GM18508 (cell line): ENCODE measurements at regions not wholly inside any gene's neighbourhood (a gene's known extent, or its start where the extent isn't known, plus 50 kb on each side); places are given as distances from the start of the nearest gene placed in this dataset.

ENCODE experiments used
- ATAC-seq: cut with Tn5 transposase; IDR thresholded peaks from one replicate; pipeline ENCODE4 v1.9.1; 2021; ENCODE audit warnings: moderate number of reproducible peaks; ENCODE audit not compliant: insufficient read depth, unreplicated experiment

DNA sequence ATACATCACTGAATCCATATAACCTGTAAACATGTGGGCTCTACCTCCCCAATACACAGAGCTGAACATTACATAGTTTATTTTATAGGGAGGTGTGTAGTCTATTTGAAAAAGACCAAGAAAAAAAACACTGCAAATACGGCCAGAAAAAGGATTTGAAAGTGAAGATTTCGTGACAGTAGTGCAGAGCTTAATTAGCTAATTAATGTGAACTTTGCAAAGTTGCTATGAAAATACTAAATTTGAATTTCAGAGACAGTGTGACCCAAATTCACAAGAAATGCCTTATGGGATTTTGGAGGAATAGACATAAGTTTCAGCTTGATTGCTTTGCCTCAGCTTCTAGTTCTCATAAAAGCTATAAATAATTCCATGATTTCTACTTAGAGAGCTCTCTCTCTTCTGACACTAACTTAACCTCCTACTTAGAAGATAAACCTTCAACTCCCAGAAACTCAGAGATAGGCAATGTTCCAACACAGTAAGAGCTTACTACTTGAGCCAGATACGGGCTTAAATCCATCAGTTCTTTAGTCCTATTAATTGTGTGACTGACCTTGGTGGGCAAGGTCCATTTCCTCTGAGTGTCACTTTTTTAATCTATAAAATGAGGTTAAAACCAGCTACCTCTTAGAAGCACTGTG, 87.3 kb upstream of the THBS1 start:
- ATAC-seq: no peak

DNA sequence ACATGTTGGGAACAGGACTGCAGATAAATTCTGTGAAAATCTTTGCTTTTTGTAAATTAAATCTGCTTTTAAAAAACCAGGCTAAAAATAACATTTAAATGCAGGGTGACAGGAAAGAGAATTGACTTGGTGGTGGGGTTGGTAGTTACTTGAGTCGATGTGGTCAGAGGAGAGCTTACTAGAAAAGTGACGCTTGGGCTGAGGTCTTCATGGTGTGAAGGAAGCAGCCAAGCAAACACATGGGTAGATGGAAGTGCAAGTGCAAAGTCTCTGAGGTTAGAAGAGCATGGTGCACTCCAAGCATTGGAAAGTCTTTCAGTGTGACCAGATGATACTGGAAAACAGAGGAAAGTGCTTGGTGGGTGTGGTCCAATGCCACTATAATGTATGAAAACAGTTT, 86.4 kb upstream of the THBS1 start:
- ATAC-seq: no peak

DNA sequence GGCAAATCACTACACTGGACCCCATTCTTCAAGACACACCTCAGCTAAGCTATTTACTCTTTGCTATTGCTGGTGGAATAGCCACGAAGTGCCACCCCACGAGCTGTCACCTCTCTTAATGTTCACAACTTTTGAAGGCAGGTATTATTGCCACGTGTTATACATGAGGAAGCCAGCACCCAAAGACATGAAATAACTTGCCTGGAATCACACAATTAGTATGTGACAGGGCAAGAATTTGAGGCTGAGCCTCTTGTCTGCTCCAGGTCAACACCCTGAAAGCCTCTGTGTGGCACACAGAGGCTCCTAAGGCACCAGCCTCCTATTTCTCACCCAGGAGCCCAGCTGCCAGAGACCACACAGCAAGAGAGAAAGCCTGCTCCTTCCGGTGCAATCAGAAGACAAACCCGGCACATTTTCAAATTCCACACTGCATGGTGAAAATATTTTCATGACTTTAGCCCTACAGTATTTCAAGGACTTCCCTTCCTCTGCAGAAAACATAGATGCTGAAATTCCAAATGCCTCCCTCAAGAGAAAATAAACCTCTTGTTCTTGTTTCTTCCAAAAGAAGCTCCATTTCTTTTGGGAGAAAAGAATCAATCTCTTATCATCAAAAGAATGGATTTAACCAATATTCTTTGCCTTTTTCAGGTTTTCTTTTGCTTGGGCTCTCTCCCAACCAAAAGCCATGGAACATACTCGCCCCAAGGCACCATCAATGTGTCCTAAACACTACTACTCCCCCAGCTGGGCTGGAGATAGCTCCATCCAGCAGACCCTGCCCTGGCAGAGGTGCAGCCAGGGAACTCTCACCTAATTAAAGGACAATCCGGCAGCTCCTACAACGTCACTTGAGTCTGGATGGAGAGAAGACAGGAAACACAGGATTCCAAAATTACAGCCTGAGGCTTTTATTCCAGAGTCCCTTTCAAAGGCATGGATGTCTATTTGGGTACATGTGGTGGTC, 84.7 kb upstream of the THBS1 start:
- no peak for ATAC-seq

DNA sequence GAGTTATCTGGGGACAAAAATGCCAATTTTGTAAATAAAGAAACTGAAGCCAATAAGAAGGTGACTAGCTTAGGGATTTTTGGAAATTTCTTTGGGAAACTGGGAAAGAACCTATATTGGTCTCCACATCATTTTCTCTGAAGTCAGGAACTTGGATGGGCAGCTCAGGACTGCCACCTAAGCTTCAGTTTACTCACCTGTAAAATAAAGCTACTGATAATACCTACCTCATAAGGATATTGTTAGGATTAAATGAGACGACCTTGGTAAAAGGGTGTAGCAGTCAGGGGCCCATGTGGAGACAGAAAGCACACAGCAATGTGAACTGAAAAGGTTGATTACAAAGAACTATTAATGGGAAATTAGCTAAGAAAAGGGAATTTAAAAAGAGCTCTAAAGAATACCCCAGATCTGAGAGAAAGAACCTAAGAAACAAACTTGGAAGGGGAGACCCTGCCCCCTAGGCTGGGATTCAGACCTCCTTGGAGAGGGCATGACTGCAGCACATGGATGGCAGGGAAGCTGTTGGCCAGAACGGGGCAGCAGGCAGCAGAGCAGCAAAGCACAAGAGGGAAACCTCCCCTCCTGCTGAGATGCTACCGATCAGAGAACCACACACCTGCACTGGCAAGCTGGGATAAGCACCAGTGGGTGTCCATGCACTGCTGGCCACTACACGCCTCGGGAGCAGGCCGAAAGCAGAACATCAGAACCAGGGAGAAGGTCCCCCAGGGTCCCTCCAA, 83.7 kb upstream of the THBS1 start:
- ATAC-seq: no peak

DNA sequence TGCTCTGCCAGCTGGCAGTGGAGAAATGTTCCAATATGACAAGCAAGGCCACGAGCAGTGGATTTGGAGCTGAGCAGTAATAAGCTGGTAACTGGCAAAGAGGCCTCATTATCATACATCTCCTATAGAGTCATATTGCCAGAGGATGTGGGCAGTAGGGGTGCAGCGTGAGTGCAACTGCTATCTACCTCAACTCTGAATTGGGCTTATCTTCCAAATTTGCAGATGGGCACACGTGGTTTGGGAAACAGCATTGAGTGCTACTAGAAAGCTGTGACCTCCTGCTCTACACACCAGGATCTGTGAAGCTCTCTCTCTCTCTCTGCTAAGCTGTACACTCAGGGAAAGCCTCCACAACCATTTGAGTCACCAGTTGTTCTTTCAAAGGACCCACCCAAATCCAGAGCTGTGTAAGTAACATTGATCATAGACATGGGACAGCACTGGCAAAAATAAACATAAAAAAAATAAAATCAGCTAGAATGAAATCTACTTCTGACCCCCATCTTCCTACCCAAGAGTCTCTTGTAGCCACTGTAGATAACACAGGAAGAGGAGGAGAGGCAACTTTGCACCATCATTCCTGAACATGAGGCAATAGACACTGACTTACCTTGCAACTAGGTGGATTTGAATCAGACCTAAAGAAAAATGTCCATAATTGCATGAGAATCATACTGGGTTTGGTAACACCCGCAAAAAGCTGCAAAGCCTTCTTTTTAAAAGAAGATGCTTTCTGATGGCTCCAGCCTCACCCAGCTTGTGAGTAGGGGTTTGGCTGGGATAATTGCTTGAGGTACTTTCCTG, 82.9 kb upstream of the THBS1 start:
- ATAC-seq: no peak

DNA sequence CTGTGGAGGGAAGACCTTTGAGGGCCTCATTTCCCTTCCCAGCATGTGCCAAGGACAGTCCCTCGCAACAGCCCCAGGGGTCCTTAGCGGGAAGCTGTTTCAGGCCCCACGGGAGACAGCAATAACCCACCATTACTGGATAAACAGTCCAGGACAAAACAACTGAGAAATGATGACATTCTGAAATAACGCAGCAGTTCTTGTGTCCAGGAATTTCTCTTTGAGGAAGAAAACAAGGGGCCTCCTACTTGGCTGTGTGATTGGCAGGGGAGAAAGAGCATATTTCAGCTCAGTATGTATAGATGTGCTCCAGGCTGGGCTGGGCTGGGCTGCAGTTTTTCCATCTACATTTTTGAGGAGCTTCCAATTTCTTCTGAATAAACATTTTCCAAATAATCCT, 82.2 kb upstream of the THBS1 start:
- ATAC-seq: no peak

DNA sequence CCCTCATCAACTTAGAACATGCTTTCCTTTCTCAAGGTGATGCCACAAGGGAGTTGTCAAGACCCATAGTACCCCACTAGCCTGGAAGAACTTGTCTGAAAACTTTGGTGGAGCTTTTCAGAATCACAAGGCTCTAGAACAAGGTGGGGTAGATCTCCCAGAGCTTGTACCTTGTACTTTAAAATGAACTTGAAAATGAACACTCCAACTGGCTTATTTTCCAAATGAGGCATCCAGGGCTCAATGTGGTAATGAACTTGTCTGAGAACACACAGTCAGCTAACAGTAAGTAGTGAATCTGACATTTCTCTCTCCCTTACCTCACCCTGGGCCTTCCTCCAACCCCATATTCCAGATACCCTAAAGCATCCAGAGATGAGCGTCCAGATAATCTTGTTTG, 81.8 kb upstream of the THBS1 start:
- no peak for ATAC-seq

DNA sequence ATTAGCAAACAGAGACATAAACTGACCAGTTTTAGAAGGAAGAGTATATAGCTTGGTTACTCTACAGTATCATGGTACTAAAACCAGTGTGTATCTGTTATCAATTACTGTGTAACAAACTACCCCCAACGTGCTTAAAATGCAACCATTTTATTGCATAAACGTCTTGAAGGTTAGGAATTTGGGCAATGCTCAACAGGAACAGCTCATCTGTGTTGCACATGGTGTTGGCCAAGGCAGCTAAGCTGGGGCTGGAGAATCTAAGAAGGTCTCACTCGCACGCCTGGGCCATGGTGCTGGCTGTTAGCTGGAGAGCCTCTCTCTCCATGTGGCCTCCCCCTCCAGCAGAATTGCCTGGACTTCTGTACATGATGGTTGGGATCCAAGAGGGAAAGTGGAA, 81.2 kb upstream of the THBS1 start:
- no peak for ATAC-seq

DNA sequence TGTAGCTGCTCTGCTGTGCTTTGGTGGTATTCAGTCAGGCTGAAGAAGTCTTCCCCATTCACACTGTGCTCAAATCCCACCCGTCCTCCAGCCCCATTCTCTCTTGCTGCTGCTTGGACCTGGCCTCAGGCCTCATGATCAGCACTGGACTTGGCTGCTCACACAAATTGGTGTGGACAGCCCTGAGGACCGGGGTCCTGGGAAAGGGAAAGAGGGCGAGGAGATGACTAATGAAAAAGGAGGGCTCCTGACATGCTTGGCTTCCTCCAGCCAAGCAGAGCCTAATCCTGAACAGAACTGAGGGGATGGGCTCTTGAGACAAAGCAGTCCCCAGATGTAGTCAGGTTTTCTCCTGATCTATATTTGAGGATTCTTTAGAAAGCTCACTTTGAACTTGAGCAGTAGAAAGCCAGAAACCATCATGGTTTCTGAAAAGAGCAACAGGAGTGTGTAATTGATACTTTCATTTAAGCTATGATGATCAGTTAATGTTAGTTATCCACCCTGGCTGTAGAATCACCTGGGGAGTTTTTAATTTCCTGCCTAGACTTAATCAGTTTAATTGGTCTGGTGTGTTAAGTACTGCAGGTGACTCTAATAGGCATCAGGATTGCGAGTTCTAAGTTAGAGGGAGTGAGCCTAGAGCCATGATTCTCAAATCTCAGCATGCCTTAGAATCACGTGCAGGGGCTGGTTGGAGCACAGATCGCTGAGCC, 79.4 kb upstream of the THBS1 start:
- ATAC-seq: no peak

DNA sequence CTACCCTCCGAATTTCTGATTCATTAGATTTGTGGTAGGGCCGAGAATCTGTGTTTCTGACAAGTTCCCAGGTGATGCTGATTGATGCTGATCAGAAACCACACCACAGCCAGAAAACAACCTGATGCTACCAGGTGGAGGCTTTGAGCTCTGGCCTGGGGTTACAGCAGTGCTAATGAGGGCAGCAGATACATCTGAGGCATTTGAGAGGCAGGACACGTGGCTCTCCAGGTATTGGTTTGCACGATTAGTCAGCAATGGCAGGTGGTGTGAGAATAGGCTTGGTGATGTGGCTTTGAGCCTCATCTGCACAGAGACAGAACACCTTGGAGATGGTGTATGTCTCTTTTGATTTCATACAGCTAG, 78.8 kb upstream of the THBS1 start:
- ATAC-seq: no peak

DNA sequence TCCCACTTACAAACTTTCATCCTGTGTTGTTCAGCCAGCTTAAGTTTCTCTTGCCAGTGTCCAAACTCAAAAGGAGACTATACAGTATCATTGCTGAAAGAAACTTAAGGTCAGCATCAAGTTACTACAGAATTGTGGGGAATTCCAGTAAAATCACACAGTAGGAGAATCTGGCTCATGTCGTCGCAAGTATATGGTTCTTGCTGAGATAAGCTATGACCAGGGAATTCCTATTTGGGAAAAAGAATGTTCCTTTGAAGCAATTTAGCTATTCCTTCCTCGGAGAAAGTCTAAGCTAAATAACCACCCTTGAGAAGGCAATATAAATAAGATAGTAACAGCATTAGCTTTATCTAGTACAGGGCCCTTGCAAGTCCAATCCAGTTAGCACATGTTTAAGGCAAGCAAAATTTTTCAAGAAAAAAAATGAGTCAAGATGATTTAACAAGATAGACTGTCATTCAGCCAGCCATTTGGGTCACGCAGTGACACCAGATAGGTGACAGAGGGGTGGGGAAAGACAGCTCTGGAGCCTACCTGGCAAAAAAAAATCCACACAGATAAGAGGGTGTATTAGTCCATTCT, 78.2 kb upstream of the THBS1 start:
- ATAC-seq: no peak

DNA sequence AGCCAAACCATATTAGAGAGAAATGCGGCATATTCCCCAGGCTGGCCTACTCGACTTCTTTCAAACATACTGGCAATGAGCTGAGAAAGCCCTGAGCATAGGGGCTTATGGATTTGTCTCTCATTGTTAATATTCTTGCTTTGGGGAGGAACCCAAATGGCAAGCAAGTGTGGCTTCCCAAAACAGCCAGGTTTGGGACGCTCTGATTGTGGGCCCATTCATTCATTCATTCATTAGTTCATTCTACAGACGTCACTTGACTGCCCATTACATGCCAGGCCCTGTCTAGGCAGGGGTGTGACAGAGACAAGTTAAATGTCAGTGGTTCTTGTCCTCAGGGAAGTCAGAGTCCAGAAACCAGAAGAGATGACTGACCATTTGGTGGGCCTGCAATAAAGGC, 77.4 kb upstream of the THBS1 start:
- ATAC-seq: no peak

DNA sequence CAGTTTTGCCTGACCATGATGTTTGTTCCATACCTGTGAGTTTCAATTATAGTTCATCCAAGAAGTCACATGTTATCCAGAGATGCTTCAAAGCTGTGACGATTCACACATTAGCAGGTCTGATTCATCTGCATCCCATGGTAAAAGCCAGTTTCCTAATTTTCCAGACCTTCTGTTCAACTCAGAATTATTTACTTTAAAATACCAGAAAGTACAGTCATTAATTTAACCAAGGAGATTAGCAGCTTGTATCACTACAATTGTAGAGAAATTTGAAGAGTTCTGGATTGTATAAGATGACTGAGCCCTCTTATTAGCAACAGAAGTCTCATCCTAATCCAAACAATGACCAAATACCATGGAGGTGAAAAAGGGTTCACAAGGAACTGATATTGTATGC, 76.1 kb upstream of the THBS1 start:
- ATAC-seq: no peak

DNA sequence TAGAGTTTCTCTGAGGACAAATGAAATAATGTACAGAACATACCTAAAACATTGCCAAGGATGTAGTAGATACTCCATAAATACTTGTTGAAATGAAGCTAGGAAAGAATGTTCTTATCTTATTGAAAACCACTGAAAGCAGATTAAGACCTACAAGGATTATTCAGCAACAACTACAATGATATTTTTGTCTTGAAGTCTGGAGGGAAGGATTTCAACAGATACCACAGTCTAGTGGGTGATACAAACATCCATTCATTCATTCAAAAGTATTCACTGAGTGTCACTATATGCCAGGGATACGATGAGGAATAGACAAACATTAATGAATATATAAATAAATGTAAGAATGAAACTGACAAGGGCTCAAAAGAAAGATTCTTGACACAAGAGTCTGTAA, 74.7 kb upstream of the THBS1 start:
- ATAC-seq: no peak

DNA sequence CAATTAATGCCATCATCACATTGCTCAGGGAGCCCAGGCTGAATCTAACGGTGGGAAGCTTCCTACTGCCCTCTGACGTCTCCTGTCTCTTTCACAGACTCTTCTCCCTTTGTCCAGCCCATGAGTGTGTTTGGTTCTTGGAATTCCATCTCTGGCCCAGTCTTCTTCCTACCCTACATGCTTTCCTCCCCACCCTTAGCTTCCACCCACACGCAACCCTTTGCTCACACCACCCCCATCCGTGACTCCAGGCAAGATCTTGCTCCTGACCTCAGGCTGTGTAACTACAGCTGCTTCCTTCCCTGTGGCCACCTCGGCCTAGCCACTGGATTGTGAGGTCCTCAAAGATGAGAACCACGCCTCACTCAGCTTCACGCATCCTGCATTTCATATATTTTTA, 72.3 kb upstream of the THBS1 start:
- ATAC-seq: no peak

DNA sequence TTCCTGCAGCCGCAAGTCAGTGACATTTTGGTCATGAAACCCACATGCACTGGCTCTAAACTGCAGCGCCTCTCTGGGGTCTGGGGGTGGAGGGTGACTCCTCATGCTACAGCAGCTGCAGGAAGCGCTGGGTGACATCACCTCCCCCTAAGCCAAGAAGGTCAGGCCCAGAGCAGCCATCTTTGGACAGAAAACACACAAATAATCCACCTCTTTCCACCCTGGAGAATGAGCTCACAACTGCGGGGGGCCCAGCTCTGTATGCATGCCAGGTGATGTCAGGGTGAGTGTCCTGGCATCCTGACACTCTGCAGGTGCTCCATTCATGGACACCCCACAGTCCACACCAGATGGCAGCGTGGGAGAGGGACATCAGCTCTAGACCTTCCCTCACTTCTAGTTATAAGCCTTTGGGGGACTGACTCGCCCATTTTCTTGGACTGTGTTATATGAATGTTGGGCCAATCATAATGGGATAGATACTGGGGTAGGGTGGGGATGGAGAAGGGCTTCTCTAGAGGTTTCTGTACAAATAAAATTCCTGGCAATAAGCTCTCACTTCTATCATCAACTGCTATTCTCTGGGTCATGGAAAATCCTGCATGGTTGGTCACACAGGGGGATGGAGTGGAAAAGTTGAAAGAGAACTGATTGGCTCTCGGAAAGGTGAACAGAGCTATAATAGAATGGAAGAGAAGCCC, 70.7 kb upstream of the THBS1 start:
- ATAC-seq: no peak

DNA sequence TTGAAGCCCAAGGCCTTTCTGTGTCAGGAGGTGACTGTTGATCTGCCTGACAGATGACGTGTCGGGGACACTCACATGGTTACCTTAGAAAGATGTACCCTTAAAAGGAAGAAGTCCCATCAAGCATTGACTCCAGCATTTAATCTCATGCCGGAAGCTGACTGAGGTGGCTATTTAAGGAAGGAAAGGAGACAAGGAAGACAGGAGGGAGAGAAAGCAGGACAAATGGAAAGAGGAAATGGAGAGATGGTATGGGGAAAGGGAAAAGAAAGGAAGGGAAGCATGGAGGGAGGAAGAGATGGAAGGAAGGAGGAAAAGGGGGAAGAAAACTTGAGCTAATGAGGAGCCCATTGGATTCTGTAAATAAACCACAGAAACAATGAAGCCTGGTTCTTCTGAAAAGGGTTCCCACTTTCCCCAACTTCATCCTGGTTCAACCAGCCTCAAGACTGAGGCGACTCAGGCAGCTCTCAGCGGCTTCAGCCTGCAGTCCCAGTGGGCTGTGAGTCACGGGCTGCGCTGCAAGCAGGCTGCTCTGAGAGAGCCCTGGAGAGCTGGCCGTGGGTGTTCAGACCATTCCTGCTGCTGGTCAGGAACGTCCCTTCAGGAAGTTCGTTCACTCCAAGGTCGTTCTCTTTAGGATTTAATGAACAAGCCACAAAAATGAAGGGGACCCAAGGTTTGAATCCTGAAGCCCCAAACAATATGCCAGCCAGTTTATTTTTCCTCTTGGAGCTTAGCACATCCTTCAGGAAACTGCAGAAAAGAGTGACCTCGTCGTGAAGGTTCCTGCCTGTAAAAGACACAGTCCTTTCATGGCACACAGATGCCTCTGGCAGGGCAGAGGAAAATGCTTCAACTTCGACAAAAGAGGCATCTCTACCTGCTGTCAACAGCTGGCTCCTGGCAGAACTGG, 69.6 kb upstream of the THBS1 start:
- no peak for ATAC-seq

DNA sequence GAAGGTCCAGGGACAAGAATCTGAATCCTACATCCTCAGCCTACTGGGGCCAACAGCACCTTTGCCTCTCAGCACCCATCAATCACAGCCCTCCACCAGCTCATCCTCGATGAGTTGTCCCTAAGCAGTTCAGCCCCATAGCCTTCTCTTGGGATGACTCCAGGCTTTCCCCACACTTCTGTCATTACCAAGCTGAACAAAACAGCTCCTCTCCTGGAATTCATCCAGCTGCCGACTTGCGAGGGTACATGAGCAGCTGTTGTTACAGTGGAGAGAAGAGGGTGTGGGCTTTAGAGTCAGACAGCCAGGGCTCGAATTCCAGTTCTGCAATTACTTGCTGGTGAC, 69.0 kb upstream of the THBS1 start:
- no peak for ATAC-seq
